H1 (cell line): ENCODE measurements at regions not wholly inside any gene's neighbourhood (a gene's known extent, or its start where the extent isn't known, plus 50 kb on each side); places are given as distances from the start of the nearest gene placed in this dataset.

ENCODE experiments used
- CHD1 ChIP-seq: IDR thresholded peaks from 2 replicates; pipeline ENCODE4 v1.6.1; 2012; ENCODE audit warnings: low read depth, low read length, improper control_type of control experiment
- CHD2 ChIP-seq: IDR thresholded peaks from 2 replicates; pipeline ENCODE4 v1.6.1; 2012; ENCODE audit warnings: low read length, improper control_type of control experiment
- CTCF ChIP-seq, 3 experiments: IDR thresholded peaks; 1 replicate in 2 of 3; 2 replicates in 1 of 3; pipeline versions ENCODE4 v1.5.1 to v1.6.1; 2011; ENCODE audit warnings: low read length in 3 of 3, mild to moderate bottlenecking in 3 of 3, inconsistent platforms in 2 of 3, low read depth in 1 of 3, moderate library complexity in 1 of 3; ENCODE audit not compliant: insufficient read depth in 1 of 3; ENCODE audit errors: control extremely low read depth in 1 of 3
- NRF1 ChIP-seq: IDR thresholded peaks from 2 replicates; pipeline ENCODE4 v1.6.1; 2011; ENCODE audit warnings: mild to moderate bottlenecking, low read depth, low read length, improper control_type of control experiment
- POLR2AphosphoS5 ChIP-seq: IDR thresholded peaks from 2 replicates; pipeline ENCODE4 v1.6.1; 2011; ENCODE audit warnings: low read depth, low read length

GRCh38 chr2:226154610-226155009, 645.0 kb downstream of the IRS1 start:
- no peak for TF ChIP-seq CTCF (IDR thresholded peaks at IDR 0.05; ENCODE audit: control extremely low read depth in 1 of 3, insufficient read depth in 1 of 3, low read depth in 1 of 3, low read length in 3 of 3)
- no peak for TF ChIP-seq CHD2
- TF ChIP-seq NRF1 = no peak
- TF ChIP-seq POLR2AphosphoS5 = no peak
- TF ChIP-seq CHD1 = no peak
